HCT116 (cell line): ENCODE measurements at regions not wholly inside any gene's neighbourhood (a gene's known extent, or its start where the extent isn't known, plus 50 kb on each side); places are given as distances from the start of the nearest gene placed in this dataset.

Experiments used
- ATAC-seq: fragments of 200-7000 bp; cut with Tn5 transposase; 2 replicates; pipeline ENCODE4 v1.9.1; 2020; ENCODE audit warnings: mild to moderate bottlenecking, moderate library complexity
- BruUV-seq: library from RNA; stranded (reverse); fragments of 400-500 nt; replicated peaks from 2 replicates; lab custom pipeline; 2021; lab: Mats Ljungman, UMichigan
- CTCF ChIA-PET: fragments of 300-600 bp; sonication (Branson Sonifier 250); formaldehyde crosslinking; loops from one replicate; lab custom pipeline; 2021; ENCODE audit warnings: antibody characterized with exemption; lab: Charles Lee
- POLR2A ChIA-PET: fragments of 300-600, 350-600 bp; sonication (Branson Sonifier 250); formaldehyde crosslinking; loops from one replicate; lab custom pipeline; 2021; ENCODE audit warnings: antibody characterized with exemption; lab: Charles Lee
- RAD21 ChIA-PET, 2 experiments: fragments of 300-600 bp; sonication (Branson Sonifier 250); formaldehyde crosslinking; loops; one replicate each; lab custom pipeline; 2023; ENCODE audit warnings: low total read pairs in 2 of 2; ENCODE audit not compliant: uncharacterized antibody in 2 of 2, unreplicated experiment in 2 of 2, low non-redundant PET in 1 of 2; lab: Charles Lee
- DNase-seq: peaks from one replicate; pipeline ENCODE4 v3.0.0-alpha.2; 2010; ENCODE audit warnings: low read depth, low spot score
- H2AFZ ChIP-seq: fragments of 200-600 bp; shearing (Covaris generic), sonication (generic); 2 replicates; pipeline ENCODE4 v1.6.1; 2017; ENCODE audit warnings: low read depth, mixed run types, mixed read lengths, antibody characterized with exemption, low read length; ENCODE audit not compliant: poor library complexity, severe bottlenecking
- H3K27ac ChIP-seq: 2 replicates; pipeline ENCODE4 v1.5.1; 2012; ENCODE audit warnings: low read depth, low read length
- H3K27me3 ChIP-seq: fragments of 200-600 bp; sonication (generic); 2 replicates; pipeline ENCODE4 v1.6.1; 2016; ENCODE audit warnings: mixed run types, low read length, mixed read lengths; ENCODE audit not compliant: insufficient read depth
- H3K36me3 ChIP-seq, 2 experiments: fragments of 200-500 bp in 1 of 2; fragments of 200-600 bp in 1 of 2; sonication (Bioruptor generic) in 1 of 2; sonication (generic) in 1 of 2; 2 replicates each; pipeline versions ENCODE4 v1.5.1 to v1.6.1; 2014 to 2016; ENCODE audit warnings: low read length in 2 of 2, inconsistent platforms in 1 of 2, mixed read lengths in 1 of 2, mixed run types in 1 of 2; ENCODE audit not compliant: insufficient read depth in 2 of 2, control insufficient read depth in 1 of 2
- H3K4me1 ChIP-seq, 2 experiments: fragments of 200-600 bp in 1 of 2; sonication (generic) in 1 of 2; 2 replicates each; pipeline versions ENCODE4 v1.5.1 to v1.6.1; 2012 to 2017; ENCODE audit warnings: low read length in 2 of 2, inconsistent platforms in 1 of 2, mild to moderate bottlenecking in 1 of 2, mixed read lengths in 1 of 2, mixed run types in 1 of 2, moderate library complexity in 1 of 2; ENCODE audit not compliant: insufficient read depth in 2 of 2, control insufficient read depth in 1 of 2
- H3K4me2 ChIP-seq: fragments of 200-600 bp; sonication (generic); 2 replicates; pipeline ENCODE4 v1.6.1; 2017; ENCODE audit warnings: mixed run types, low read length, mixed read lengths
- H3K4me3 ChIP-seq, 2 experiments: fragments of 200-600 bp in 1 of 2; sonication (generic) in 1 of 2; replicated peaks in 1 of 2; 2 replicates each; pipeline ENCODE4 v1.5.1; 2011 to 2016; ENCODE audit warnings: low read length in 2 of 2, control low read depth in 1 of 2, low read depth in 1 of 2, mild to moderate bottlenecking in 1 of 2, mixed read lengths in 1 of 2, mixed run types in 1 of 2
- H3K79me2 ChIP-seq: fragments of 200-600 bp; sonication (generic); 2 replicates; pipeline ENCODE4 v1.6.1; 2017; ENCODE audit warnings: mild to moderate bottlenecking, mixed run types, low read length, moderate library complexity, mixed read lengths; ENCODE audit not compliant: insufficient read depth
- H3K9ac ChIP-seq: fragments of 200-600 bp; sonication (generic); 2 replicates; pipeline ENCODE4 v1.6.1; 2016; ENCODE audit warnings: low read length, mixed read lengths
- H3K9me2 ChIP-seq: fragments of 200-600 bp; sonication (generic), shearing (Covaris generic); 2 replicates; pipeline ENCODE4 v1.6.1; 2017; ENCODE audit warnings: mixed run types, mild to moderate bottlenecking, moderate library complexity; ENCODE audit not compliant: insufficient read depth
- H3K9me3 ChIP-seq, 2 experiments: fragments of 200-500 bp in 1 of 2; fragments of 200-600 bp in 1 of 2; sonication (Bioruptor generic) in 1 of 2; sonication (generic) in 1 of 2; 2 replicates each; pipeline ENCODE4 v1.6.1; 2014 to 2017; ENCODE audit warnings: low read length in 2 of 2, mixed read lengths in 2 of 2, inconsistent platforms in 1 of 2, low read depth in 1 of 2, mild to moderate bottlenecking in 1 of 2, mixed run types in 1 of 2, moderate library complexity in 1 of 2; ENCODE audit not compliant: control insufficient read depth in 1 of 2, insufficient read depth in 1 of 2
- H4K20me1 ChIP-seq: fragments of 200-600 bp; sonication (generic), shearing (Covaris generic); 2 replicates; pipeline ENCODE4 v1.6.1; 2017; ENCODE audit warnings: mixed run types, mild to moderate bottlenecking, moderate library complexity; ENCODE audit not compliant: insufficient read depth
- CBX3 ChIP-seq: IDR thresholded peaks from 2 replicates; pipeline ENCODE4 v1.6.1; 2012; ENCODE audit warnings: low read depth
- CEBPB ChIP-seq: IDR thresholded peaks from 2 replicates; pipeline ENCODE4 v1.6.1; 2012; ENCODE audit warnings: low read depth
- EGR1 ChIP-seq: IDR thresholded peaks from 2 replicates; pipeline ENCODE4 v1.6.1; 2012; ENCODE audit warnings: low read depth
- EZH2 ChIP-seq: fragments of 200-600 bp; sonication (generic); IDR thresholded peaks from 2 replicates; pipeline ENCODE4 v1.6.1; 2017; ENCODE audit warnings: antibody characterized with exemption, mixed run types
- JUND ChIP-seq: IDR thresholded peaks from 2 replicates; pipeline ENCODE4 v1.6.1; 2012
- MAX ChIP-seq: IDR thresholded peaks from 2 replicates; pipeline ENCODE4 v1.6.1; 2012
- POLR2A ChIP-seq: IDR thresholded peaks from 2 replicates; pipeline ENCODE4 v1.7.0; 2011; ENCODE audit warnings: borderline replicate concordance; ENCODE audit not compliant: insufficient read depth, insufficient read length; ENCODE audit errors: extremely low read depth
- POLR2AphosphoS5 ChIP-seq: IDR thresholded peaks from 2 replicates; pipeline ENCODE4 v1.6.1; 2011; ENCODE audit warnings: mild to moderate bottlenecking, low read depth, low read length, moderate library complexity
- RAD21 ChIP-seq: IDR thresholded peaks from 2 replicates; pipeline ENCODE4 v1.6.1; 2012; ENCODE audit warnings: low read depth, mild to moderate bottlenecking
- SIN3A ChIP-seq: IDR thresholded peaks from 2 replicates; pipeline ENCODE4 v1.6.1; 2012; ENCODE audit warnings: low read depth
- SP1 ChIP-seq: IDR thresholded peaks from 2 replicates; pipeline ENCODE4 v1.6.1; 2012; ENCODE audit warnings: low read depth
- SRF ChIP-seq: IDR thresholded peaks from 2 replicates; pipeline ENCODE4 v1.6.1; 2012; ENCODE audit warnings: low read depth
- TCF7L2 ChIP-seq: IDR thresholded peaks from 2 replicates; pipeline ENCODE4 v1.7.0; 2011; ENCODE audit warnings: borderline replicate concordance, inconsistent platforms; ENCODE audit not compliant: insufficient read depth, insufficient read length; ENCODE audit errors: extremely low read depth
- ZBTB33 ChIP-seq: IDR thresholded peaks from 2 replicates; pipeline ENCODE4 v1.6.1; 2011; ENCODE audit warnings: mild to moderate bottlenecking, low read length, moderate library complexity; ENCODE audit not compliant: insufficient replicate concordance; ENCODE audit errors: extremely low read depth
- ZNF274 ChIP-seq: fragments of 200-500 bp; sonication (Bioruptor generic); IDR thresholded peaks from 2 replicates; pipeline ENCODE4 v1.6.1; 2014; ENCODE audit warnings: mild to moderate bottlenecking, low read depth, low read length, inconsistent platforms
- intact Hi-C: fragments of 100-400 bp; cut with micrococcal nuclease; formaldehyde crosslinking; loops from 2 replicates; pipeline ENCODE4 v1.10.0; 2022

- H4K20me1 ChIP-seq: no peaks in the 10 kb centered on the region
- H3K27ac ChIP-seq: no peak overlapping the region
- no peak for DNase-seq
- RAD21 ChIA-PET: no interaction called here
- no peak for ATAC-seq
- CTCF ChIA-PET: no interaction called here
- H3K9me2 ChIP-seq: no peaks in the 10 kb centered on the region
- no peaks in the 10 kb centered on the region for H3K27me3 ChIP-seq
- H3K4me2 ChIP-seq: no peak overlapping the region
- no peak overlapping the region for H2AFZ ChIP-seq
- H3K9ac ChIP-seq: no peak overlapping the region
- intact Hi-C loops: no loop called here
- no peaks in the 10 kb centered on the region for H3K4me1 ChIP-seq
- no peaks in the 10 kb centered on the region for H3K36me3 ChIP-seq
- no TSS peak for BruUV-seq
- no peaks in the 10 kb centered on the region for H3K79me2 ChIP-seq
- no peak for TF ChIP-seq CEBPB
- no peak for TF ChIP-seq ZNF274
- no peak for TF ChIP-seq TCF7L2
- TF ChIP-seq SRF: no peak
- TF ChIP-seq, all 23 proteins: peak for 0
- POLR2A ChIA-PET: no interaction called here
- no peaks in the 10 kb centered on the region for H3K9me3 ChIP-seq
- H3K4me3 ChIP-seq: no peak overlapping the region
Measured at GRCh38 chrX:107348051-107348450, 101.4 kb upstream of the FRMPD3 start.

GRCh38 chrX:107348990-107349389, 100.5 kb upstream of the FRMPD3 start:
- H3K4me1 ChIP-seq: no peaks in the 10 kb centered on the region
- intact Hi-C loops: no loop called here
- no peak overlapping the region for H2AFZ ChIP-seq
- ChIA-PET RAD21 (no interaction called here), POLR2A (no interaction called here), CTCF (no interaction called here)
- no peaks in the 10 kb centered on the region for H3K9me3 ChIP-seq
- H3K4me3 ChIP-seq: no peak overlapping the region
- H3K79me2 ChIP-seq: no peaks in the 10 kb centered on the region
- no peaks in the 10 kb centered on the region for H3K36me3 ChIP-seq
- DNase-seq (no peak), ATAC-seq (no peak)
- H3K9me2 ChIP-seq: no peaks in the 10 kb centered on the region
- no TSS peak for BruUV-seq
- no peak for TF ChIP-seq EGR1
- no peak for TF ChIP-seq EZH2
- no peak for TF ChIP-seq MAX
- TF ChIP-seq POLR2AphosphoS5: no peak
- no peak for TF ChIP-seq ZBTB33
- no peak for TF ChIP-seq POLR2A
- no peak for TF ChIP-seq SP1
- no peak for TF ChIP-seq SIN3A
- TF ChIP-seq SRF: no peak
- no peak for TF ChIP-seq JUND
- no peak for TF ChIP-seq ZNF274
- no peak for TF ChIP-seq RAD21
- no peak for TF ChIP-seq CBX3
- H3K27ac ChIP-seq: no peak overlapping the region
- H3K27me3 ChIP-seq: no peaks in the 10 kb centered on the region
- no peak overlapping the region for H3K9ac ChIP-seq
- H3K4me2 ChIP-seq: no peak overlapping the region
- no peaks in the 10 kb centered on the region for H4K20me1 ChIP-seq
